GM12874 (cell line): ENCODE measurements at regions not wholly inside any gene's neighbourhood (a gene's known extent, or its start where the extent isn't known, plus 50 kb on each side); places are given as distances from the start of the nearest gene placed in this dataset.

Source experiments
- CTCF ChIP-seq: IDR thresholded peaks from 2 replicates; pipeline ENCODE4 v1.5.1; 2011; ENCODE audit warnings: low read depth, mild to moderate bottlenecking, control low read depth, low read length, moderate library complexity; ENCODE audit not compliant: insufficient read depth

GRCh38 chr1:5274527-5274926, 620.1 kb downstream of the AJAP1 start:
- no peak for TF ChIP-seq CTCF

- no peak for TF ChIP-seq CTCF
These were observed 619.0 kb downstream of the AJAP1 start for GRCh38 chr1:5273280-5274003.

- TF ChIP-seq CTCF: no peak
These were observed 617.9 kb downstream of the AJAP1 start for GRCh38 chr1:5272325-5272724.

- no peak for TF ChIP-seq CTCF
These were observed 616.9 kb downstream of the AJAP1 start for GRCh38 chr1:5271264-5271663.

- TF ChIP-seq CTCF: no peak
These were observed 615.5 kb downstream of the AJAP1 start for GRCh38 chr1:5269901-5270300.

GRCh38 chr1:5267603-5268235, 613.3 kb downstream of the AJAP1 start:
- TF ChIP-seq CTCF: no peak

- TF ChIP-seq CTCF: no peak
These were observed 611.1 kb downstream of the AJAP1 start for GRCh38 chr1:5265438-5266075.
